Inflammatory macrophage treated with lipopolysaccharide for 4 hours (primary cell): ENCODE measurements at regions not wholly inside any gene's neighbourhood (a gene's known extent, or its start where the extent isn't known, plus 50 kb on each side); places are given as distances from the start of the nearest gene placed in this dataset.

ENCODE experiments used
- DNase-seq: peaks from one replicate; pipeline ENCODE4 v3.0.0-alpha.2; 2020

GRCh38 chr2:128498086-128498485 lies 179.4 kb upstream of the HS6ST1 start:
- DNase-seq = no peak

- no peak for DNase-seq
Observed at GRCh38 chr2:128498589-128498988, 179.9 kb upstream of the HS6ST1 start.

GRCh38 chr2:128499367-128500137 lies 180.9 kb upstream of the HS6ST1 start:
- DNase-seq = no peak

- DNase-seq = no peak
Observed at GRCh38 chr2:128500138-128500800, 181.6 kb upstream of the HS6ST1 start.

GRCh38 chr2:128501006-128501690 lies 182.5 kb upstream of the HS6ST1 start:
- DNase-seq = no peak

DNA sequence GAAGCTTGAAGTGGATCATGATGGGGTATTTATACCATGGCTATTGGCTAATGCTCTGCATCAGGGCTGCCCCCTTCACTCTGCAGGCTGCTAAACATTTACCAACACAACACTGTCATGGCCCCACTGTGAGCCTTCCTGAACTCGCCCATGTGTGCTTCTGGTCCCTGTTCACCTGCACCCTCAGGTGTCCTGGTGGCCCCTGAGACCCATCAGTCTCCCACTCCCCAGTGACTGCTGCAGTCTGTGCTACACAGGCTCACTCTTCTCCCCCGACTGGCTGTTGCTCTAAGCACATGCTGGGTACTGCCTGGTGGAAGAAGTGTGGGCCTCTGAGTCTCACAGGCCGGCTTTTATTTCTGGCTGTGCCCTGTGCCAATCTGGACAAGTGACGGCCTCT lies 183.0 kb upstream of the HS6ST1 start:
- DNase-seq = no peak

DNA sequence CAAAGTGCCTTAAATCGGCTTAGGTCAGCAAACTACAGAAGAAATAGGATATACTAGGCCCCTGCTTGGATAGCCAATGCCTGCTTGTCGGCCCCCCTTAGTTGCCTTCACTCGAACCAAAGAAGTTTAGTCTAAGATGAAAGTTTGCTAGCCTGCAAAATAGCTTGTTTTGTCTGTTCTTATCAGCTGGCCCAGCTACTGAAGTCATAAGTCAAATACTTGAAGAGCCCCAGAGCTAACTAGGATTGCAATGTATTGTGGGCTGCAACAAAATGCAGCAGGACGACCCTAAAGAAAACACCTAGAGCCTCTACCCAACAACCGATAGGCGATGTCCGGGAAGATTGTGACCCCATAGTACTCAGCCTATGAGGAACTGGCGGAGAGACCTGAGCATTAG lies 183.5 kb upstream of the HS6ST1 start:
- no peak for DNase-seq

DNA sequence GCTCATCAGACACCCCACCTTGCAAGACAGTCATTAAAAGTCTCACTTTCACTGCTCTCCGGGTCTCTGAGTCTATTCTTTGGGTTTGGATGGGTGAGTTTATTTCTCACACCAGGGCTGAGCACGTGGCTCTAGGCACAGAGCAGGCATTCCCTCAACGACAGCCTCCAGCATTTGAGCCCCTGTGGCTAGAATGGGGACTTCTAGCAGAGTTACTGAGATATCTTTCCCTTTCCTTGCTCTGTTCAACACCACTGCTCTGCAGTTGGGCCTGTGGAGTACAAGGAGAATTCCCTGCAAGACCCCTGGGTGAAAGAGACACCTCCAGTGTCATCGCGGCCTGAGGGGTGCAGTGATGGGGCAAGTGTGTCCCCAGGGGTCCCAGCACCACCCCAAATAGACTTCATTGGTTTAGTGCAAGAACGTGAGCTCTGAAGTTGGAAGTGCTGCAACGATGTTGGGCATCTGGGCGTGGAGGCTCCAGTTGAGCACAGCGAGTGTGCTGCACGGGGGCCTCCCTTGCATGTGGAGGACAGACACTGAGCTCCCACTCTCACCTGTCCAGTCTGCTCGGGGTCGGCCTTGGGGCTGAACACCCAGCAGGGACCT lies 184.1 kb upstream of the HS6ST1 start:
- DNase-seq = no peak

GRCh38 chr2:128503399-128504245 lies 185.0 kb upstream of the HS6ST1 start:
- DNase-seq = no peak

GRCh38 chr2:128504246-128505149 lies 185.8 kb upstream of the HS6ST1 start:
- DNase-seq = no peak

- DNase-seq = no peak
Observed at GRCh38 chr2:128505150-128505490, 186.5 kb upstream of the HS6ST1 start.

GRCh38 chr2:128505575-128506526 lies 187.2 kb upstream of the HS6ST1 start:
- no peak for DNase-seq

DNA sequence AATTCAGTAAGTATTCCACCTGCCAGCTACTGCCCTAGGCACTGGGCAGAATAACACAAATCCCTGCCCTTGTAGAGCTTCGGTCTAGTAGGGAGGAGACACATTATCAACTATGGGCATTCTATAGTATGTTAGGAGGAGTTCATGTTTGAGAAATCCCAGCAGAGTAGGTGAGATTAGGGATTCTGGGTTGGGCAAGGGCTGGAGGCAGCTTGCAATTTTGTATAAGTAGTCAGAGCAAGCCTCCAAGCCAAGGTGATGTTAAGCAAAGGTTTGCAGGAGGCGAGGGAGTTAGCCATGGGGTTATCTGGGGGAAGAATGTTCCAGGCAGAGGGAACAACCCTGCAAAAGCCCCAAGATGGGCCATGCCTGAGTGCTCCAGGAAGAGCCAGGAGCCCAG lies 187.9 kb upstream of the HS6ST1 start:
- DNase-seq = no peak

DNA sequence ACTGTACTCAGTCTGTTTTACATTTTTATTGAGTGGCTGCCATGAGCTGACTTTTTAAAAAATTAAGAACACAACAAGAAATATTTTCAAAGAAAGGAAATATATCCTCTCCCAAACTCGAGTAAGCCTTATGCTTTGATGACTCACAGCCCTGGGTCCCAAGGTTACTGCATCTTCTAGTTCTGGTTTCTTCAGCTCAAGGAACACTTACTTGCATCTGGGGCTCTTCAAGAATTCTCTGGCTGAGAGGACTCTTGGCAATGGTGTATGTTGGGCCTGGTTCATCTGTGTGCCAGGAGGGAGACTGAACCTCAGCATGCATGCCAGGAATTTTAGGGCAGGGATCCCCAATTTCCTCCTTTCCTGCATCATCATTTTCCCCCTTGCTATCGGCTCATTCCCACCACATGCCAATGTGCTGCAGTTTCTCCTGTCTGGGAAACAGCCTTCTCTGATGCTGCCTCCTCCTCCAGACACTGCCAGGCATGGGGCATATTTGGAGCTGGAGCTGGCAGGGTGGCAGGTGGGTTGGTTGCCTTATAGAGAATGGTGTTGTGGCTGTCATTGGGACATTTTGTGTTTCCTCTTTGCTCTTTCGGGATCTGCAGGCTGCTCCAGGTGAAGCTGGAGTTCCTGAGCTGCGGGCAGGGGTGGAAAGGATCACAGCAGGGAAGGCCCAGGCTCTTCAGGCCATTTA lies 192.2 kb upstream of the HS6ST1 start:
- peak; percentile 60 for DNase-seq

GRCh38 chr2:128511731-128512378 lies 193.2 kb upstream of the HS6ST1 start:
- DNase-seq = no peak

- no peak for DNase-seq
Observed at GRCh38 chr2:128512379-128513115, 193.9 kb upstream of the HS6ST1 start.

DNA sequence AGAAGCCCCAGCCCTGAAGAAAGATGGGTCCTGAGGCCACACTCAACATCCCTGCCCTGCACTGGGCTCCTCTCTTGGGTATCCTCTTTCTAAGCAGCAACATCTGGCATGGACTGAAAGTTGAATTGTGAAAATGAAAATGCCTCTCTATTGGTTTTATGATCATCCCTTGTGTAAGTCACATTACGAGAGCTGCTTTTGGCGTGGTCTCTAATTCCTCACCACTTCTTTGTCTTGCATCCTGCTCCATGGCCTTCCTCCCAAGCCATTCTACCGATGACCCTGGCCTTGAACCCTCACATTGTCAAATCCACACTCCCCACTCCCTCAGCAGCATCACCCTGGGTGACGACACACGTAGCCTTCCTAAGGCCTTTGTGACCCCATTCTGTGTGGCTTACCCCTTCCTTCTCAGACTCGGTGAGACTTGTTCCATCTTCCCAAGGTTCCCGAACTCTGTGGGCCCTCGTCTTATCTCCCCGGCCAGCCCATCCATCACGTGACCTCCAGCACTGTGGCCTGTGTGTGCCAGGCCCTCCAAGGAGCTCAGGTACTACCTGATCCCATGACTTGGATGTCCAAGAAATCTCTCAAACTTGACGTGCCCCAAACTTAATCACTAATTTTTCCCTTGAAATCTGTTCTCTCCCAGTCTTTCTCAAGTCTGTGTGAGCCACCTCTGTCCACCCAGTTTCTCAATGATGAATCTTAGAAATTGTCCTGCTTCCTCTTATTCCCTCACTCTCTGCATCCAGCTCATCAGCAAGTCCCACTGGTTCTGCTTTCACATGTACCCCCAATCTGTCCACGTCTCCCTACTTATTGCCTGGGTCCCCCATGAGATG lies 194.7 kb upstream of the HS6ST1 start:
- peak; percentile 91 for DNase-seq

- peak; percentile 92 for DNase-seq
Observed at GRCh38 chr2:128513961-128514283, 195.3 kb upstream of the HS6ST1 start.
